GM04503 (cell line): ENCODE measurements at regions not wholly inside any gene's neighbourhood (a gene's known extent, or its start where the extent isn't known, plus 50 kb on each side); places are given as distances from the start of the nearest gene placed in this dataset.

Experiments used
- DNase-seq: peaks from one replicate; pipeline ENCODE4 v3.0.0-alpha.2; 2012; ENCODE audit warnings: low read depth

DNA sequence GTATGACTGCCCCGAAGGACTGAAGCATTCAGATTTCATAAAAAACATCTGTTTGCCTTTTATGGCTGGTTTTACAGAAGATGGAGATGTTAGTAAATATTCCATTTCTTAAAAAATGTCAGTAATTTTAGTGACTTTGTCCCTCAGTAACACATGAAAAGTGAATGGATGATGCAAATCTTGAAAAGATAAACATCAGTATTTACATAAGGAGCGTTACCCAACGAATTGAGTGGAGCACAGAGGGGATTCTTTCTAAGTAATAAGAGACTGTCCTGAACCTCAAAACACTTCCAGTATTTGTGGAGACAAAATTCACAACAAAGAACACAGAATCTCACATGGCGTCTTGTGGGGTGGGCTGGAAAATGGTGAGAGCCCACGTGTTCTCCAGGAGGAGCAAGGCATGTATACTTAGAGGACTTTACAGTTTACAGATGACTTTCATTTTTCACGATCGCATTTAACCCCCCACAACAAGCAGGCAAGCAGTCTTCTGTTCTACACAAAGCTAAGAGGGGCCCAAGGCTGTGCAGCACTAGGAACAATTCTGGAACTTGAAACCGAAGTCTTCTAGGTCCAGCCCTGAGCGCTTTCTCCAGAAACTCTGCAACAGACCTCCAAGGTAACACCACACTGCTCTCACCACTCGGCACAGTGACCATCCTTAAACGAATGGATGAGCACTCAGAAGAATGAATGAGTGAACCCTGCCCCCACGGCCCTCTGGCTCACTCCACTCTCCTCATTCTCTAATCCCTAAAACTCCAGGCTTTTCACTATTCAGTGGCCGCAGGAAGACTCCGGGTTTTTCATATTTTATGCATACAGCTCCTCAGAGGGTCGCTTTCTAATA, 709.8 kb downstream of the UQCRFS1 start:
- DNase-seq = no peak

DNA sequence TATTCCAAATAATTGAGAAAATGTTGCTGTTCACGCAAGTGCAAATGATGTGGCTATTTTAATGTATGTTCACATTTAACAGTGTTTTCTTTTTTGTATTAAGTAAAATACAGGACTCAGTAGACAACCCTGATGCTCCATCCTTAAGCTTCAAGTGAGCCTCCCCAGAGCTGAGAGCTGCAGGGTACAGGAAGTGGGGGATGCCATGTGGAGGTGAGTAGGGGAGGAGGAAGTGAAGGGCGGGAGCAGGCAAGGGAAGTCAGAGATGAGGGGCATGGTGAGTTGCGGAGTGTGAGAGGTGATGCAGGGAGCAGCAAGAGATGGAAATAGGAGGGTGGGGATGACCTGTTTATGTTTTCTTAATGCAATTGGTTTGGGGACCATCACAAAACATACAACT, 711.0 kb downstream of the UQCRFS1 start:
- DNase-seq = no peak

DNA sequence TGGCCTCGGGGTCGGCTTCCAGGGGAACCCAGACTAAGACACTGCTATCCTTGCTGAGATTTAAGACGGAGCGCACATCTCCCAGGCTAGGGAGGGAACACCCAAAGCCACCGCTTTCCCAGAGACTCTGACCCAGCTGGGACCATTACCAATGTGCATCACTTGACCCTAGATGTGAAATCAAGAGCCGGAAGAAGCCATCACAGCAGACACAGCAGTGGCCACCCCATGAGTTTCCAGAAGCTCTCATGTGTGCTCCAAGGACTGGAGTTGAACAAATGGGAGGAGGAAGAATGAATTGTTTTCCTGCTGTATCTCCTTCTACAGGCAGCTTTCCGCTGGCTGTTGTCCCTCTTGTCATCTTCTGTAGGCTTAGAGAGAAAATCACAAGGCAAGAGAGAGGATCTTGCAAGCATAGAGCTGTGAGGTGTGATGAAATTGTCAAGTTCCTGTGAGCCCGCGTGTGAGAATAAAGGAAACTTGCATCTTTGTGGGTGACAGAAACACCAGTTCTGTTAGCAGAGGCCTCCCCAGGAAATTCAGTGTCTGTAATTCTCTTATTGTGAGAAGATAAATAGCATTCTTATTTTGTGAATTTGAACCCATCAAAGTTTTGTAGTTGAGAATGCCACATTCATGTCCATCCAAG, 711.8 kb downstream of the UQCRFS1 start:
- DNase-seq = no peak

DNA sequence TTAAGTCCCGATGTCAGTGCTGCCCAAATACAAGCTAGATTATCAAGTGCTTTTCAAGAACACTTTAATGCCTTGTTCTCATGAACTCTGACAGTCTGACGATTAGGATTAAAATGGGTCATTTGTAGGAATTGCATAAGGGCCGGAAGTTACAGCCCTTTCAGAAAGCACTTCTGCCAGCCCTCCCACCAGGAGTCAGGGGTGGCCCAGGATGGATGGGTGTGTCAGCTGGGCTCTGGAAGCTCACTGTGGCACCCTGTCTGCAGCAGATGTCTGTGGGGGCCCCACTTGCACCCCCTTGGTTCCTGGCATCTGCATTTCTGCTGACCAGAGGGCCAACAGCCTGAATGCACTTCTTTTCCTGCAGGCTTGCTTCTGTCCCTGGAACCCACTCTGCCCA, 712.7 kb downstream of the UQCRFS1 start:
- no peak for DNase-seq

DNA sequence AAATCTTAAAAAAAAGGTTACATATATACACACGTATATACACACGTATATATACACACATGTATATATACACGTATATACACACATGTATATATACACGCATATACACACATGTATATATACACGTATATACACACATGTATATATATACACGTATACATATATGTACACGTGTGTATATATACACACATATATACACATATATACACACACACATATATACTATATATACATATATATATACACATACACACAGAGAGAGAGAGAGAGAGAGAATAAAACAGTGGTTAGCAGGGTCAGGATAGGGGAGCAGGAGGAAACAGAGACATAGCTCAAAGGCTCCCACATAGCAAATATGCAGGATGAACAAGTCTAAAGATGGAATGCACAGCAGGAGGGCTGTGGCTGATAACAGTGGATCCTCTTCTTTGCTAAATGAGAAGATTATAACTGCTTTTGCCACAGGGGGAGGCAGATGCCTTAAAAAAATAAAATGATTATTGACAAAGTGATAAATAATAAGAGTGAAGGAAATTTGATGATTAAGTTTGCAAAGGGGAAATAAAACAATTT, 714.5 kb downstream of the UQCRFS1 start:
- no peak for DNase-seq

DNA sequence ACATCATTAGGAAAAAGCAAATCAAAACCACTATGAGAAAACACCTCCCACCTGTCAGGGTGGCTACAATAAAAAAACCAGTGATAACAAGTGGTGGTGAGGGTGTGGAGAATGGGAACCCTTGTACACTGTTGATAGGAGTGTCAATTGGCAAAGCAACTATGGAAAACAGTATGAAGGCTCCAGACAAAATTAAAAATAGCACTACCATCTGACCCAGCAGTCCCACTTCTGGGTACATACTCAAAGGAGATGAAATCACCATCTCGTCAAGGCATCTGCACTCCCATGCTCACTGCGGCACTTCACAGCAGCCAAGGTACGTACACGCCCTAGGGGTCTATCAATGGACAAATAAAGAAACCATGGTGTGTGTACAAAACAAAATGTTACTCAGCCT, 715.1 kb downstream of the UQCRFS1 start:
- DNase-seq = no peak

DNA sequence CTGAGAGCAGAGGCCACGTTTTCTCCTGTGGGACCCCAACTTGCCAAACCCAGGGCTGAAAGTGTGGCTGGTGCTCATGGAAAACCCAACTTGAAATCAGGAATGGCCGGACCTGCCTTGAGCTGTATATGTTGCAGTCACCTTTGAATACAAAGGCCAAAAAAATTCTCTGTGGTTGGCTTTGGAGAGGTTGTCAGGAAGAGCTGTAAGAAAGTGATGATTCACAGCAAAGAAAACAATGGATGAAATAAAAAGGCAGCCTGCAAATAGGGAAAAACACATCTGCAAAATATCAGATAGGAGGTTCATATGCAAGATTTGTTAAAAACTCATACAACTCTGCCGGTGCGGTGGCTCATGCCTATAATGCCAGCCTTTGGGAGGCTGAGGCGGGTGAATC, 715.8 kb downstream of the UQCRFS1 start:
- no peak for DNase-seq

DNA sequence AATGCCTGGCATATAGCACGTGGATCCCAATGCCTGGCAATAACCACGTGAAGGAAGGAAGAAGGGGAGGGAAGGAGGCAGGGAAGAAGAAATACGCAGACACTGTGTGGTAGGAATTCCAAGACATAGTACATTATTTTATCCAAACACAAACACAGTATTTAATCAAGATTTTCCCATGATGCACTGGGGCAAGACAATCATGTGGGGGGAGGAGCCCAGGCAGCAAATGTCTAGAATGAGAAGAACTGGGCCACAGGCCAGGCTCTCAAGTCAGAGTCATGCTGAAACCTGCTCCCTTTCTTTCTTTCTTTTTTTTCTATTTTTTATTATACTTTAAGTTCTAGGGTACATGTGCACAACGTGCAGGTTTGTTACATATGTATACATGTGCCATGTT, 717.9 kb downstream of the UQCRFS1 start:
- DNase-seq = no peak

DNA sequence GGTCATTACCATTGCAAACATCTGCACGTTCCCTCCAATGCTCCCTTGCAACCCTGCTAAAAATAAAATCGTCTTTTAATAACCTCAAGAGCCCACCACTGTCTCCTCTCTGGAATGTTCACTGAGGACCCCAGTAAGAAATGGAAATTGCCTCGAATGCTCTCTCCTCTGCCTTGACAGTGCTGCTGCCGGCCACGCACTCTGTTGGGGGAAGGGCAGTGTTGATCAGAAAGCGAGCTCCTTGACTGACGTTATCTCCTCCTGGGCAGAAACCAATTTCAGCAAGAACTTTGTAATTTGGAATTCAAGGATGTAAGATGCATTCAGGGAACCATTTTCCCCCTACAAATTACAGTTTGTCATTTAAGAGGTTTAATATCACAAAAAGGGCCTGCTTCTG, 718.5 kb downstream of the UQCRFS1 start:
- DNase-seq = no peak

DNA sequence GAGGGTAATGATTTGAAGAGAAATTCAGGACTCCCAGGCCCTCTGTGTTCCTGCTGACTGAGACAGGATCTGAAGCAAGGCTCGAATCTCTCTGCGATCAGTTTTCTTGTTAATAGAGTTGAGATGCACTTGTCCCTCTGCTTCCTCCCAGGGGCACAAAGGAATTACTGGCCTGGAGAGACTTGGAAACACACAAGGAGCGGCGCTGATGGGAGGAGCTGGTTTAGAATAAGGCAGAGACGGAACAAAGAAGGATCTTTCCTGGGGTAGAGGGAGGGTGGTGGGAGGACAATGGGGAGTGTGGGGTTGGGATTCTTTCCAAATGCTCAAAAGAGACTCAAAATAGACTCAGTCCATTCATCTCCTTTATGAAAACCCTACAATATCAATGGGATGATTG, 719.1 kb downstream of the UQCRFS1 start:
- no peak for DNase-seq

DNA sequence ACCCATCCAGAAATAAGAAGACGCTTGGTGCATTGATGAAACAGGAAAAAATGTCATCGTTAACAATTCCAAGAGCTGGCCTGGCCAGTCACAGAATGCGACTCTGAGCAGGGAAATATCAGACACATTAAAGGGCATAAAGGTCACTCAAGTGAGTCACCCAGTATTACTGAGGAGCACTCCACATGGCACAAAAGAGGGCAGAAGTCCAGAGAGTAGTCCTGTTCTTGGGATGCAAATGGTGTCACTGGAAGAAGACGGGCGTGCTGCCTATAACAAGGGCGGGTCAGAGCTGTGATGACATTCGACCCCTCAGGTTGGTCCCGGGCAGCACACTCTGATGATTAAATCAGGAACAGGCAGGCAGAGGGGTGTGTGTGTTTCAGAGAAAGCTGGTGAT, 720.3 kb downstream of the UQCRFS1 start:
- DNase-seq = no peak

DNA sequence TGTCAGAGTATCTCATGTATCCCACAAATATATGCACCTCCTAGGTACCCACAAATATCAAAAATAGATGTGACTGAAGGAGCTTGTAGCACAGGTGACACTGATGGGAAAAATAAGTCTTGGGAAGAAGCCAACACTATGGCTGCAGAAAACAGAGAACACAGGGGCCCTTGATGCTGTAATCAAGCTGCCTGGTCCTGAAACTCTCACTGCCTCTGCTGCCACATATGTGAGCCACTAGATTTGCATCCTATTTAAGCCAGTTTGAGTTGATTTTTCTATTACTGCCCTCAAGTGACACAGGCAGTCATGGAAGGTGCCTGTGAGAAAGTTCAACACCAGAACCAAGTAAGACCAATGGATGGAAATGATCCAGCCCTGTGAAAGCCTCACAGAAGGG, 720.8 kb downstream of the UQCRFS1 start:
- DNase-seq = no peak

DNA sequence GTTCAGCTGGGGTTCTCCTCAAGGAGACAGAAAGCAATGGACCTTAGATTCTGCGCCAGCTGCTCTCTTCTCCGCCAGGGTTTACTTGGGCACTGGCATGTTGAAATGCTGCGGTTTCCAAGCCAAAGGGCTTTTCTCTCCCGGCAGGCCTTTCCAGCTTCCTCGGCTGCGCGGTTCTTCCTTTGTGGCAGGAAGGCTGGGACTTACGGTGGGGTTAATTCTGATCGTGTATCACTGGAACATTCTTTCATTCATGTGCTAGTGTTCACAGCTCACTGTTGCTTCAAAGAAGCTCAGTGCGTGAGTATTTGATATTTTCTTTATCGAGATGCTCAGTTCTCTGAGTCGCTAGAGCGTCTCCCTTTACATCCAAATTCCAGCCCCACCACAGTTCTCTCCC, 723.2 kb downstream of the UQCRFS1 start:
- DNase-seq = no peak

DNA sequence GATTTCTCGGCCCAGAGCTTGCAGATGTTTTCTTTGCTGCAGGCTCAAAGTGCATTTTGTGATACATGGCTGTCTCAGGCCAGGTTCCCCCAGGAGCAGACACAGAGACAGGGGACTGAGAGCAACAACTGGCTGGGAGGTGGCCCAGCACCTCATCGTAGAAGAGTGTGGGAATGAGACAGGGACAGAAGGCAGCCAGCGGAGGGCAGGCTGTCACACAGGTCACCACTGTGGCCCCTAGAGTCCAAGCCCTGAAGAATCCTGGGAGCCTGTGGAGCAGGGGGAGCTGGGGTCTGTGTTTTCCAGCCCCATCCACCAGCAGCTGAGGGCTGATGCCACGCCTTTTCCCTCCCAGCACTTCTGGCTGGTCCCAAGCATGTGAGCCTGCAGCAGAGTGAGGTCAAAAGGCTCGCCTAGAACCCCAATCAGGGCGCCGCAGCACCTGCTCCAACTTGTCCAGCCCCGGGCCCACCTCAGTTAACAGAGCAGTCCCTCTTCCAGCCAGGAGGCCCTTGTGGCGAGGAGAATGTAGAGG, 723.8 kb downstream of the UQCRFS1 start:
- no peak for DNase-seq

DNA sequence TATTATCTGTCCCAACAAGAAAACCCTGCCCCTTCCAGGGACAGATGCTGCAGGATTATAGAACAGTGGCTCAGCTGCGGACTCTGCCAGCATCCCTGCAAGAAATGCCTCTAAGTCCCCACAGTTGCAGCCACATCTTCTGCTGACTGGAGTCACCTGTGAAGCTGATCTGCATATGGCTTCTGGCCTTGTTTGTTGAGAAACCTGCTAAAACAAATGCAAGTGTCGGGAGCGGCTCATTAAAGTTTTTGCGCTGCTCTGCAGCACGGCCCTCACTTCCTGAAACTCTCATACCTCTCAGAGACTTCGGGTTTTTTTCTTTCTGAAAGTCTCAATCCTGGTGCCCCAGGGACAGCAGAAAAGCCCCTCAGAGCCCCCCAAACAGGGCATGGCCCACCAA, 725.0 kb downstream of the UQCRFS1 start:
- DNase-seq = no peak

DNA sequence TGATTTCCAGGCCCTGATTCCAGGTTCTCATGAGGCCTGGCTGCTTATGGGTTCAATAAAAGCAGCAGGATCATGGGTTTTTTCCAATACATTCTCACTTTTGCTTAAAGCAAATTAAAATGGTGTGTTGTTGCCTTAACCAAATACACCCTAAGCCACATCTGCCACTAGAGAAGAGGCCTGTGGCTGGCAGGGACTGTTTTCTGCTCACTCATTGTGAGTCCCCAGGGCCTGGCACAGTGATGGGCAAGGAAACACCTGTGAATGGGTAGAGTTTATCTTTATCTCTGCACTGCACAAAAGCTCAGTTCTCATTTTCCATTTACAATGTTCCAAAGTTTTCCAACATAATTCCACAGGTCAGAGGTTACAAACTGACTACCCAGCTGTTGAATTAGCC, 726.0 kb downstream of the UQCRFS1 start:
- no peak for DNase-seq

DNA sequence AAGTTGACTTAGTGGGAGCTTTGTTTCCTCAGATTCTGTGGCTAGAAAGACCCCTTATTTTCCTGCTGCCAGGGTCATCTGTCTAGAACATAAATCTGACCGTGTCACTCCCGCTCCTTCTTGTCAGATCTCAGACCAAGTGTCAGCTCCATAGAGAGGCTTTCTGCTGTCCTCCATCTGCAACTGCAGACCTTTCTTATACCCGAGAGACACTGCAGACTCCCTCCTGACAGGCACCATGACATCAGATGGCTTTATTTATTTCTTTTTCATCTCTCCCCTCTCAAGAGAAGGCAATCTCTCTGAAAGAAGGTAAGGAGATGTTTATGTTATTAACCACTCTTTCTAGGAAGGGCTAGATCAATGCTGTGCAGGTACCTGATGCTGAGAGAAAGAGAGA, 726.5 kb downstream of the UQCRFS1 start:
- DNase-seq = no peak

DNA sequence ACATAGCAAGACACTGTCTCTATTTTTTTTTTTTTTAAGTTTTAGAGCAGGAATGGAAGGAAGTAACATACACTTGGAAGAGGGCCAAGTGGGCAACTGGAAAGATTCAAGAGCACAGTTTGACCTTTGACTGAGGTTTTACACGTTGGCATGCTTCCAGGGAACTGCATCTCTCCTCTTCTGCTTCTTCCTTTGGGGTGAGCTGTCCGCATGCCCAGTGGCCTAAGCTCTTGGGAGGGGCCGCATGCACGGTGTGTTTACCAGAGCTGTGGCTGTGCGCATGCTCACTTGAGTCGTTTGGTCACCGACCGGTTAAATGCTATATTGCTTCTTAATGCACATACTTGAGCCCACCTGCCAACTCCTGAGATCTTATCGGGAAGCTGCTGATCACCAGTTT, 727.7 kb downstream of the UQCRFS1 start:
- DNase-seq = no peak

DNA sequence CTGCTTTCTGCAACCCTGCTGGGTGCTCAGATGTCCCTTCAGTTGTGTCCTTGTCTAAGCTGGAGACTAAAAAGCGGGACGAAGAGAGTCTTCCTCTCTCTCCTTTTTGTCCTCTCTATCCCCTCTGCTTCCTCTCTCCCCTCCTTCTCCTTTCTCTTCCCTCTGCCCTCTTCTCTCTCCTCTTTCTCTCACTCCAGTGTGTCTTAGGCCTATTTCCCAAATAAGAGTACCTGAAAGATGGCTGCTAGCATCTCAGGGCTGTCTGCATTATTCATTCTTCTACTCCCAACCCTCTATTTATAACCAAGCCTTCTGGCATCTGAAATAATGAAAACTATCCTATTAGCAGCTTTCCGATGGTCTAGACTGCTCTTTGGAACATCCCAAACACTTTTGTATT, 729.8 kb downstream of the UQCRFS1 start:
- DNase-seq = no peak

DNA sequence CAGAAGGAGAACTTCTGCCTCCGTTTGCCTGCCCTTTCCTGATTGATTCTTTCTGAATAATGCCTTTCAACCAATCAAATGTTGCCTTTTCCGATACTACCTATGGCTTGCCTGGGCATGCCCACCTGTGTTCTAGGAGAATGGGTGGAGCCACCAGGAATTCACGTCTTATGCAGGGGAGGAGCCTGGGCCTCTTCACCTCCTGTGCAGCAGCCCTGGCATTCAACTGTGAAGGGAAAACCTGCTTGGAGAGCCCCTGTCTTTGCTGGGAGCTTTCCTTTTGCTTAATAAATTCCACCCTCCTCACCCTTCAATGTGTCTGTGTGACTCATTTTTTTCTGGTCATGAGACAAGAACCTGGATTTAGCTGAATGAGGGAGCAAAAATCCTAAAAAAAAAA, 730.7 kb downstream of the UQCRFS1 start:
- no peak for DNase-seq

DNA sequence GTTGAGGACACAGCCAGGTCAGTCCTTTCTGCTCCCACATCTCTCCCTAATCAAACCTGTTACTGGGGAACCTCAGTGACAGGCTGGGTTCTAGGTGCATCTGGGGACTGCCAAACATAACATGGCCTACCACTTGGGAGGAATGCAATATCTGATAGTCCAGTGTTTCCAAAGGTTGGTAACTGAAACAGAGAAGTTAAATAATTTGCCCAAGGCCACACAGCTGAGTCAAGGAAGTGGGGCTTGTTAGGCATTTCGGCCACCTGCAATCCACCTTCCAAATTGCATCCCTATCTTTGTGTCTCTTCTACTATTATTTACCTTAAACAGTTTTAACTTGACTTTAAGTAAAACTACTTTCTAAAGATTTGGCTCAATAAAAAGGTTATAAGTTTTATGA, 731.3 kb downstream of the UQCRFS1 start:
- DNase-seq = no peak

DNA sequence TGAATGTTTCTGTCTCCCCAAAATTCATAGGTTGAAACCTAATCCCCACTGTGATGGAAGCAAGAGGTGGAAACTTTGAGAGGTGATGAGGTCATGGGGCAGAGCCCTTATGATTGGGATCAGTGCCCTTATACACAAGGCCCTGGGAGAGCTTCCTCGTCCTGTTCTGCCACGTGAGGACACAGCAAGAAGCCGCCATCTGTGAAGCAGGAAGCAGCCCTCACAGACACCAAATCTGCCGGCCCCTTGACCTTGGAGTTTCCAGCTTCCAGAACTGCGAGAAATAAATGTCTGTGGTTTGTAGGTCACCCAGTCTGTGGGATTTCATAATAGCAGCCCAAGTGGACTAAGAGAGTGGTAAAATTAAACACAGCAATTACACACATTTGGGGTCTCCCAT, 737.4 kb downstream of the UQCRFS1 start:
- DNase-seq = no peak

DNA sequence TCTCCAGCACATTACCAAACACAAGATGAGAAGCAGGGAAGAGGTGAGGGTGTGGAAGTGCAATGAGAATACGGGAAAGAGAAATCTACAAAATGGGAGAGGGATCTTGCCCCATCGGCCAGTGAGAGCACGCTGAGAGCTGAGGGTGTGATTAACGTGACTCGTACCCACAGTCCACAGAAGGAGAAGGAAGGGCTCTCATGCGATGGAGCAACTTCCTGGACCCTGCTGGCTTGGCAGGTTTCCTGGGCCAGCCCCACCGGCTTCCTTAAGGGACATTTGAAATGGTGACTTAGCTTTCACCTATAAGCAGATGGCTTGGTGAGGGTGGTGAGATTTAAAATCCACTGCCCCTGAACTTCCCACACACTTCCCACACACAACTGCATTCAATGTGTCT, 740.1 kb downstream of the UQCRFS1 start:
- DNase-seq = no peak
